Astrocyte of the hippocampus (primary cell): ENCODE measurements at regions not wholly inside any gene's neighbourhood (a gene's known extent, or its start where the extent isn't known, plus 50 kb on each side); places are given as distances from the start of the nearest gene placed in this dataset.
A peak's percentile ranks its signal among the peaks of the same experiment; 100 is the strongest.
"Not testable (repeated sequence)": the region's sequence is repeated elsewhere in the genome, so short reads cannot be mapped to it uniquely, and the experiment has no call there.

ENCODE experiments used
- DNase-seq: peaks from one replicate; pipeline ENCODE4 v3.0.0; 2011; ENCODE audit warnings: low read depth, low spot score

GRCh38 chr4:60863442-60863841 lies 336.7 kb upstream of the ADGRL3 start:
- no peak for DNase-seq

GRCh38 chr4:60865273-60865672 lies 334.9 kb upstream of the ADGRL3 start:
- DNase-seq: no peak

GRCh38 chr4:60868232-60868960 lies 331.7 kb upstream of the ADGRL3 start:
- DNase-seq: no peak

- DNase-seq: no peak
Measured at GRCh38 chr4:60879135-60879701, 320.9 kb upstream of the ADGRL3 start.

GRCh38 chr4:60884587-60884986 lies 315.5 kb upstream of the ADGRL3 start:
- DNase-seq: no peak

GRCh38 chr4:60885011-60885410 lies 315.1 kb upstream of the ADGRL3 start:
- no peak for DNase-seq

- no peak for DNase-seq
Measured at GRCh38 chr4:60890743-60891142, 309.4 kb upstream of the ADGRL3 start.

GRCh38 chr4:60891947-60892346 lies 308.2 kb upstream of the ADGRL3 start:
- DNase-seq: no peak

GRCh38 chr4:60897415-60897814 lies 302.7 kb upstream of the ADGRL3 start:
- DNase-seq: no peak

GRCh38 chr4:60905162-60905561 lies 295.0 kb upstream of the ADGRL3 start:
- no peak for DNase-seq

- DNase-seq: no peak
Measured at GRCh38 chr4:60911127-60911526, 289.0 kb upstream of the ADGRL3 start.

GRCh38 chr4:60913002-60913401 lies 287.1 kb upstream of the ADGRL3 start:
- DNase-seq: no peak

GRCh38 chr4:60913671-60914070 lies 286.5 kb upstream of the ADGRL3 start:
- no peak for DNase-seq

GRCh38 chr4:60921735-60922134 lies 278.4 kb upstream of the ADGRL3 start:
- not testable (repeated sequence) for DNase-seq

GRCh38 chr4:60923075-60923474 lies 277.1 kb upstream of the ADGRL3 start:
- no peak for DNase-seq

GRCh38 chr4:60926624-60927023 lies 273.5 kb upstream of the ADGRL3 start:
- DNase-seq: no peak

- no peak for DNase-seq
Measured at GRCh38 chr4:60930866-60931265, 269.3 kb upstream of the ADGRL3 start.

- no peak for DNase-seq
Measured at GRCh38 chr4:60934566-60935295, 265.4 kb upstream of the ADGRL3 start.

GRCh38 chr4:60938181-60938580 lies 261.9 kb upstream of the ADGRL3 start:
- no peak for DNase-seq

- DNase-seq: no peak
Measured at GRCh38 chr4:60938621-60939020, 261.5 kb upstream of the ADGRL3 start.

GRCh38 chr4:60944060-60944459 lies 256.1 kb upstream of the ADGRL3 start:
- DNase-seq: no peak

- DNase-seq: peak; percentile 3
Measured at GRCh38 chr4:60945641-60946040, 254.5 kb upstream of the ADGRL3 start.

- peak; percentile 3 for DNase-seq
Measured at GRCh38 chr4:60948008-60948407, 252.1 kb upstream of the ADGRL3 start.
